ENCODE measurements at regions not wholly inside any gene's neighbourhood (a gene's known extent, or its start where the extent isn't known, plus 50 kb on each side); places are given as distances from the start of the nearest gene placed in this dataset.

- no peak for TF ChIP-seq EP300 (IDR thresholded peaks at IDR 0.05)
- no peak for TF ChIP-seq CTCF (IDR thresholded peaks at IDR 0.05)
These were observed 189.9 kb upstream of the SOX2 start for GRCh38 chr3:181521831-181522230.

All from tibial nerve (tissue), 4 donors.